ENCODE measurements at regions not wholly inside any gene's neighbourhood (a gene's known extent, or its start where the extent isn't known, plus 50 kb on each side); places are given as distances from the start of the nearest gene placed in this dataset.

GRCh38 chr16:80189476-80190175, 351.2 kb upstream of the DYNLRB2 start:
- DNase-seq (ENCODE audit: low spot score), result no peak

- DNase-seq (ENCODE audit: low spot score), result no peak
These were observed 364.7 kb upstream of the DYNLRB2 start for GRCh38 chr16:80176114-80176513.

GRCh38 chr16:80175011-80175410, 365.8 kb upstream of the DYNLRB2 start:
- no peak for DNase-seq (ENCODE audit: low spot score)

GRCh38 chr16:80174416-80174815, 366.4 kb upstream of the DYNLRB2 start:
- no peak for DNase-seq (ENCODE audit: low spot score)

- DNase-seq (ENCODE audit: low spot score), result no peak
These were observed 369.0 kb upstream of the DYNLRB2 start for GRCh38 chr16:80171746-80172145.

GRCh38 chr16:80171199-80171598, 369.6 kb upstream of the DYNLRB2 start:
- DNase-seq (ENCODE audit: low spot score), result no peak

GRCh38 chr16:80167657-80168390, 373.0 kb upstream of the DYNLRB2 start:
- no peak for DNase-seq (ENCODE audit: low spot score)

GRCh38 chr16:80166082-80166481, 374.7 kb upstream of the DYNLRB2 start:
- DNase-seq (ENCODE audit: low spot score), result no peak

GRCh38 chr16:80164966-80165550, 375.7 kb upstream of the DYNLRB2 start:
- DNase-seq (ENCODE audit: low spot score), result no peak

GRCh38 chr16:80163339-80163738, 377.5 kb upstream of the DYNLRB2 start:
- DNase-seq (ENCODE audit: low spot score), result no peak

GRCh38 chr16:80161799-80162739, 378.7 kb upstream of the DYNLRB2 start:
- DNase-seq (ENCODE audit: low spot score), result no peak

- DNase-seq (ENCODE audit: low spot score), result peak; percentile 7
These were observed 382.0 kb upstream of the DYNLRB2 start for GRCh38 chr16:80158766-80159165.

- no peak for DNase-seq (ENCODE audit: low spot score)
These were observed 389.1 kb upstream of the DYNLRB2 start for GRCh38 chr16:80151722-80152111.

GRCh38 chr16:80150978-80151721, 389.6 kb upstream of the DYNLRB2 start:
- no peak for DNase-seq (ENCODE audit: low spot score)

GRCh38 chr16:80148826-80149225, 392.0 kb upstream of the DYNLRB2 start:
- DNase-seq (ENCODE audit: low spot score), result no peak

- DNase-seq (ENCODE audit: low spot score), result no peak
These were observed 393.7 kb upstream of the DYNLRB2 start for GRCh38 chr16:80147026-80147655.

- no peak for DNase-seq (ENCODE audit: low spot score)
These were observed 396.6 kb upstream of the DYNLRB2 start for GRCh38 chr16:80144191-80144590.

- DNase-seq (ENCODE audit: low spot score), result no peak
These were observed 397.9 kb upstream of the DYNLRB2 start for GRCh38 chr16:80142940-80143339.

- DNase-seq (ENCODE audit: low spot score), result no peak
These were observed 398.5 kb upstream of the DYNLRB2 start for GRCh38 chr16:80142281-80142680.

- no peak for DNase-seq (ENCODE audit: low spot score)
These were observed 411.0 kb upstream of the DYNLRB2 start for GRCh38 chr16:80129791-80130190.

- DNase-seq (ENCODE audit: low spot score), result no peak
These were observed 415.1 kb upstream of the DYNLRB2 start for GRCh38 chr16:80125677-80126076.

Data from pons (tissue), 1 donor.